ENCODE measurements at regions not wholly inside any gene's neighbourhood (a gene's known extent, or its start where the extent isn't known, plus 50 kb on each side); places are given as distances from the start of the nearest gene placed in this dataset.

DNA sequence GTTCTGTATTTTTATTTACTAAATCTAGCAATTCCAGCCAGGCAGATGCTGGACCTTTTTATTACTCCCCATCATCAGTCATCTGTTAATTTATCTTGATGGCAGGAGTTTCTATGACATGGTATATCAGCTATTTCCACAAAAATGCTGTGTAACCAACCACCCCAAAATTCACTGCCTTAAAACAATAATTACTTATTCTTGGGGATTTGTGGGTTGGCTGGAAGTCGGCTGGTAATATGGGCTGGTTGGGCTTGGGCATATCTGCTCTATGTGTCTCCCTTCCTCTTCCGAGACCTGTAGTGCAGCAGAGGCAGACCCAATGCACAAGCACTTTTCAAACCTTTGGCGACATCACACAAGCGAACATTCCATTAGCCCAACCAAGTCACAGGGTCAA, 92.1 kb upstream of the UBE2E1 start:
- TF ChIP-seq, protein P1, sequence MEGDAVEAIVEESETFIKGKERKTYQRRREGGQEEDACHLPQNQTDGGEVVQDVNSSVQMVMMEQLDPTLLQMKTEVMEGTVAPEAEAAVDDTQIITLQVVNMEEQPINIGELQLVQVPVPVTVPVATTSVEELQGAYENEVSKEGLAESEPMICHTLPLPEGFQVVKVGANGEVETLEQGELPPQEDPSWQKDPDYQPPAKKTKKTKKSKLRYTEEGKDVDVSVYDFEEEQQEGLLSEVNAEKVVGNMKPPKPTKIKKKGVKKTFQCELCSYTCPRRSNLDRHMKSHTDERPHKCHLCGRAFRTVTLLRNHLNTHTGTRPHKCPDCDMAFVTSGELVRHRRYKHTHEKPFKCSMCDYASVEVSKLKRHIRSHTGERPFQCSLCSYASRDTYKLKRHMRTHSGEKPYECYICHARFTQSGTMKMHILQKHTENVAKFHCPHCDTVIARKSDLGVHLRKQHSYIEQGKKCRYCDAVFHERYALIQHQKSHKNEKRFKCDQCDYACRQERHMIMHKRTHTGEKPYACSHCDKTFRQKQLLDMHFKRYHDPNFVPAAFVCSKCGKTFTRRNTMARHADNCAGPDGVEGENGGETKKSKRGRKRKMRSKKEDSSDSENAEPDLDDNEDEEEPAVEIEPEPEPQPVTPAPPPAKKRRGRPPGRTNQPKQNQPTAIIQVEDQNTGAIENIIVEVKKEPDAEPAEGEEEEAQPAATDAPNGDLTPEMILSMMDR (IDR thresholded peaks at IDR 0.05): no peak
- TF ChIP-seq POLR2A (IDR thresholded peaks at IDR 0.05): no peak
